DMS114 treated with DMSO at 0.1 percent for 48 hours (cell line): ENCODE measurements at regions not wholly inside any gene's neighbourhood (a gene's known extent, or its start where the extent isn't known, plus 50 kb on each side); places are given as distances from the start of the nearest gene placed in this dataset.

ENCODE experiments used
- DNase-seq: peaks from one replicate; lab custom pipeline; 2025; ENCODE audit not compliant: unreplicated experiment; lab: John Stamatoyannopoulos, UW

GRCh38 chr10:20993830-20994527 is 96.9 kb upstream of the NEBL start:
- no peak for DNase-seq

- DNase-seq: no peak
Observed at GRCh38 chr10:20993389-20993788, 96.3 kb upstream of the NEBL start.

GRCh38 chr10:20991526-20991925 is 94.4 kb upstream of the NEBL start:
- DNase-seq: no peak

- no peak for DNase-seq
Observed at GRCh38 chr10:20990604-20991003, 93.5 kb upstream of the NEBL start.

GRCh38 chr10:20988357-20988983 is 91.4 kb upstream of the NEBL start:
- DNase-seq: no peak

- DNase-seq: no peak
Observed at GRCh38 chr10:20986049-20986448, 88.9 kb upstream of the NEBL start.

GRCh38 chr10:20984662-20985061 is 87.6 kb upstream of the NEBL start:
- DNase-seq: no peak

GRCh38 chr10:20981419-20981953 is 84.4 kb upstream of the NEBL start:
- no peak for DNase-seq

GRCh38 chr10:20978617-20979016 is 81.5 kb upstream of the NEBL start:
- no peak for DNase-seq

- no peak for DNase-seq
Observed at GRCh38 chr10:20977300-20977699, 80.2 kb upstream of the NEBL start.

GRCh38 chr10:20976891-20977290 is 79.8 kb upstream of the NEBL start:
- DNase-seq: no peak

- no peak for DNase-seq
Observed at GRCh38 chr10:20976390-20976789, 79.3 kb upstream of the NEBL start.

GRCh38 chr10:20975236-20975635 is 78.1 kb upstream of the NEBL start:
- DNase-seq: no peak

- no peak for DNase-seq
Observed at GRCh38 chr10:20972925-20973324, 75.8 kb upstream of the NEBL start.

- DNase-seq: no peak
Observed at GRCh38 chr10:20971901-20972300, 74.8 kb upstream of the NEBL start.

- no peak for DNase-seq
Observed at GRCh38 chr10:20970708-20971107, 73.6 kb upstream of the NEBL start.

GRCh38 chr10:20970044-20970443 is 72.9 kb upstream of the NEBL start:
- DNase-seq: no peak

- DNase-seq: no peak
Observed at GRCh38 chr10:20966426-20966825, 69.3 kb upstream of the NEBL start.

- no peak for DNase-seq
Observed at GRCh38 chr10:20963721-20964595, 66.8 kb upstream of the NEBL start.

GRCh38 chr10:20963056-20963455 is 65.9 kb upstream of the NEBL start:
- DNase-seq: no peak

GRCh38 chr10:20962165-20962564 is 65.1 kb upstream of the NEBL start:
- no peak for DNase-seq

GRCh38 chr10:20959242-20959641 is 62.1 kb upstream of the NEBL start:
- no peak for DNase-seq
